ENCODE measurements at regions not wholly inside any gene's neighbourhood (a gene's known extent, or its start where the extent isn't known, plus 50 kb on each side); places are given as distances from the start of the nearest gene placed in this dataset.
"Not testable (repeated sequence)": the region's sequence is repeated elsewhere in the genome, so short reads cannot be mapped to it uniquely, and the experiment has no call there.

DNA sequence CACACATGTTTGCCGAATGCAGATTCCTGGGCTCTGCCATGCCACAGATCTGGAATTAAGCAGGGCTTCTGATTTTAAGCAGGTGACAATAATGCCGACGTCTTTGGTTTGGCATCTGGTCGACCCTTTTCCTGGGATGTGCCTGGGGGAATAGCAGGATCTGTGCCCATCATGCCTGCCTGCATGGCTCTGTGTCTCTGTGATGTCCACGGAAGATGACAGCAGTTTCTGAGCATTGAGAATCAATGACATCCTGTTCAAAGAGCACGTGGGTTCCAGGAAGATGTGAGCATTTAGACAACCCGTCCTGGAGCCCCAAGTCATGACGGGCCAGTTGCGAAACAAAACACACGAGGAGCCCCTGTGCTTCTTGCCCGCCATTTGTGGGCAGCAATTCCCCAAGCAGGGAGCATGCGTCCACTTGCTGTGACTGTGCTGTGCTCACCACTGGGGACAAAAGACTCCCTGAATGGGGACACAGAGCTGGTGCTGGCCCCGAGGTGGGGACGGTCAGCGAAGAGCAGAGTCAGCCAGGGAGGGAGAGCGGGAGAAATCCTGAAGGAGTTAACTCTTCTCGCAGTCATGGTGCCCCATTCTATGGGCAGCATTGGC lies 110.1 kb downstream of the ERMARD start:
- Histone ChIP-seq H3K4me3 (ENCODE audit: low read length) (no peak overlapping the region), H3K4me1 (ENCODE audit: control insufficient read depth, insufficient read depth, low read length) (no peaks in the 10 kb centered on the region), H3K27ac (ENCODE audit: low read length) (no peak overlapping the region), H3K9me3 (ENCODE audit: control insufficient read depth, low read length) (no peaks in the 10 kb centered on the region), H3K27me3 (ENCODE audit: control insufficient read depth, insufficient read depth) (no peaks in the 10 kb centered on the region)
- ATAC-seq: no peak
- intact Hi-C loops (cut with DNase I): no loop called here
- DNase-seq: no peak
- WGBS: 85% methylated on average over 17 of the region's 17 CpGs

- 68% methylated on average over 18 of the region's 18 CpGs for WGBS
- Histone ChIP-seq H3K9me3 (ENCODE audit: control insufficient read depth, low read length) (no peaks in the 10 kb centered on the region), H3K4me3 (ENCODE audit: low read length) (no peak overlapping the region), H3K27me3 (ENCODE audit: control insufficient read depth, insufficient read depth) (no peaks in the 10 kb centered on the region), H3K4me1 (ENCODE audit: control insufficient read depth, insufficient read depth, low read length) (no peaks in the 10 kb centered on the region), H3K27ac (ENCODE audit: low read length) (no peak overlapping the region)
- ATAC-seq (peak in 1 of 2 donors; percentile 71), DNase-seq (peak in 1 of 3 donors; percentile 41)
- intact Hi-C loops (cut with DNase I): no loop called here
Measured at GRCh38 chr6:169859978-169860703, 108.7 kb downstream of the ERMARD start.

- no peaks in the 10 kb centered on the region for H3K27me3 ChIP-seq (ENCODE audit: control insufficient read depth, insufficient read depth)
- peak in 1 of 2 donors; percentile 16 for ATAC-seq
- WGBS: 96% methylated on average over 7 of the region's 7 CpGs
- no peak overlapping the region for H3K27ac ChIP-seq (ENCODE audit: low read length)
- H3K4me3 ChIP-seq (ENCODE audit: low read length): no peak overlapping the region
- no peaks in the 10 kb centered on the region for H3K9me3 ChIP-seq (ENCODE audit: control insufficient read depth, low read length)
- peak in 1 of 3 donors; percentile 19 for DNase-seq
- intact Hi-C loops (cut with DNase I): no loop called here
- H3K4me1 ChIP-seq (ENCODE audit: control insufficient read depth, insufficient read depth, low read length): no peaks in the 10 kb centered on the region
Measured at GRCh38 chr6:169859401-169859977, 108.1 kb downstream of the ERMARD start.

DNA sequence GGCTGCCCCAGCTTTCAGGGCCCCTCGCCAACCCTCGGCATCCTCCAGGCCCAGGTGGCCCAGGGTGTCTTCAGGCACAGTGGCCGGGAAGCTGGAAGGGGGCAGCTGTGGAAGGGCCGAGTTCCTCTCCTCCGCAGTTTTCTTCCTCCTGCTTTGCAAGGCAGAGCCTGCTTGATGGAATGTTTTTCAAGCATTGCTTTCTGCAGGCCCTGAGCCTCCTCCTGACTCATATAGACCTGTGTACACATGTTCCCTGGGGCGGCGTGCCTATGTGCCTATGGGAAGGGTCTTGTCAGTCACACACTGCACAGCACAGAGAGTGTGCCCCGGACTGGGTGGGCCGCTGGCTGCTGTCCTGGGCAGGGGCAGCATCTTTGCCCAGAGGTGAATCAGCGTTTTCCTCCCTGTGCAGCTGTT lies 107.5 kb downstream of the ERMARD start:
- Histone ChIP-seq H3K27ac (ENCODE audit: low read length) (no peak overlapping the region), H3K4me3 (ENCODE audit: low read length) (no peak overlapping the region), H3K4me1 (ENCODE audit: control insufficient read depth, insufficient read depth, low read length) (no peaks in the 10 kb centered on the region), H3K27me3 (ENCODE audit: control insufficient read depth, insufficient read depth) (no peaks in the 10 kb centered on the region), H3K9me3 (ENCODE audit: control insufficient read depth, low read length) (no peaks in the 10 kb centered on the region)
- 92% methylated on average over 10 of the region's 10 CpGs for WGBS
- ATAC-seq (peak in 1 of 2 donors; percentile 29), DNase-seq (peak in 1 of 3 donors; percentile 20)
- intact Hi-C loops (cut with DNase I): no loop called here

GRCh38 chr6:169858293-169858934 lies 107.0 kb downstream of the ERMARD start:
- intact Hi-C loops (cut with DNase I): no loop called here
- no peak overlapping the region for H3K27ac ChIP-seq (ENCODE audit: low read length)
- no peaks in the 10 kb centered on the region for H3K27me3 ChIP-seq (ENCODE audit: control insufficient read depth, insufficient read depth)
- 97% methylated on average over 17 of the region's 17 CpGs for WGBS
- H3K4me3 ChIP-seq (ENCODE audit: low read length): no peak overlapping the region
- no peak for DNase-seq
- no peaks in the 10 kb centered on the region for H3K9me3 ChIP-seq (ENCODE audit: control insufficient read depth, low read length)
- H3K4me1 ChIP-seq (ENCODE audit: control insufficient read depth, insufficient read depth, low read length): no peaks in the 10 kb centered on the region
- peak; percentile 10 to 17 for ATAC-seq

- WGBS: 89% methylated on average over 19 of the region's 19 CpGs
Measured at GRCh38 chr6:169857343-169858292, 106.2 kb downstream of the ERMARD start.

DNA sequence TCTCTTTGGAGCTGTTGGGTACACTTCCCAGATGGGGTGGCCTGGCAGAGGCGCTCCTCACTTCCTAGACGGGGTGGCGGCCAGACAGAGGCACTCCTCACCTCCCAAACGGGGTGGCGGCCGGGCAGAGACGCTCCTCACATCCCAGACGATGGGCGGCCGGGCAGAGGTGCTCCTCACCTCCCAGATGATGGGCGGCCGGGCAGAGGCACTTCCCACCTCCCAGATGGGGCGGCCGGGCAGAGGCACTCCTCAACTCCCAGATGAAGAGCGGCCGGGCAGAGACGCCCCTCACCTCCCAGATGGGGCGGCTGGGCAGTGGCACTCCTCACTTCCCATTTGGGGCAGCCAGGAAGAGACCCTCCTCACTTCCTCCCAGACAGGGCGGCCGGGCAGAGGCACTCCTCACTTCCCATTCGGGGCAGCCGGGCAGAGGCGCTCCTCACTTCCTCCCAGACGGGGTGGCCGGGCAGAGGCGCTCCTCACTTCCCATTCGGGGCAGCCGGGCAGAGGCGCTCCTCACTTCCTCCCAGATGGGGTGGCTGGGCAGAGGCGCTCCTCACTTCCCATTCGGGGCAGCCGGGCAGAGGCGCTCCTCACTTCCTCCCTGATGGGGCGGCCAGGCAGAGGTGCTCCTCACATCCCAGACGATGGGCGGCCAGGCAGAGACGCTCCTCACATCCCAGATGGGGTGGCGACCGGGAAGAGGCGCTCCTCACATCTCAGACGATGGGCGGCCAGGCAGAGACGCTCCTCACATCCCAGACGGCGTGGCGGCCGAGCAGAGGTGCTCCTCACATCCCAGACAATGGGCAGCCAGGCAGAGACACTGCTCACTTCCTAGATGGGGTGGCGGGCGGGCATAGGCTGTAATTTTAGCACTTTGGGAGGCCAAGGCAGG lies 105.3 kb downstream of the ERMARD start:
- intact Hi-C loops (cut with DNase I); H3K27me3 ChIP-seq (ENCODE audit: control insufficient read depth, insufficient read depth); H3K4me3 ChIP-seq (ENCODE audit: low read length); H3K27ac ChIP-seq (ENCODE audit: low read length); H3K9me3 ChIP-seq (ENCODE audit: control insufficient read depth, low read length); ATAC-seq; H3K4me1 ChIP-seq (ENCODE audit: control insufficient read depth, insufficient read depth, low read length): not testable (repeated sequence)
- peak in 2 of 3 donors; percentile 9 to 17 for DNase-seq
- WGBS: 92% methylated on average over 49 of the region's 49 CpGs

More at GRCh38 chr6:169857343-169858292, 106.2 kb downstream of the ERMARD start:
- no peaks in the 10 kb centered on the region for H3K9me3 ChIP-seq (ENCODE audit: control insufficient read depth, low read length)
- no peak overlapping the region for H3K27ac ChIP-seq (ENCODE audit: low read length)
- ATAC-seq (no peak), DNase-seq (peak in 1 of 3 donors; percentile 30)
- no peaks in the 10 kb centered on the region for H3K4me1 ChIP-seq (ENCODE audit: control insufficient read depth, insufficient read depth, low read length)
- no peak overlapping the region for H3K4me3 ChIP-seq (ENCODE audit: low read length)
- H3K27me3 ChIP-seq (ENCODE audit: control insufficient read depth, insufficient read depth): no peaks in the 10 kb centered on the region
- intact Hi-C loops (cut with DNase I): no loop called here

DNA sequence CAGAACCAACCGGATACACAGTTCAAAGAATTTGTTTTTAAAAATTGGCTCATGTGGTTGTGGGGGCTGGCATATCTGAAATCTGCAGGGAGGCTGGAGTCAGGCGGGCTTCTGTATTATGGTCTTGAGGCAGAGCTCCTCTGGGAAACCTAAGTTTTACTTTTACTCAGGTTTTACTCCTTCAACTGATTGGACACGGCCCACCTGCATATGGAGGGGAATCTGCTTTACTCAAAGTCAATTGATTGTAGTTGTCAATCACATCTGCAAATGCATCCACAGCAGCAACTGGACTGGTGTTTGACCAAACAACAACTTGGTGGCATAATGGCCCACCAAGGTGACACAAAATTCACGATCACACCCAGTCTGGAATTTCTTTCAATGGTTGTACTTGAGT lies 103.4 kb downstream of the ERMARD start:
- Histone ChIP-seq H3K4me1 (ENCODE audit: control insufficient read depth, insufficient read depth, low read length) (no peaks in the 10 kb centered on the region), H3K9me3 (ENCODE audit: control insufficient read depth, low read length) (no peaks in the 10 kb centered on the region), H3K4me3 (ENCODE audit: low read length) (no peak overlapping the region), H3K27ac (ENCODE audit: low read length) (no peak overlapping the region), H3K27me3 (ENCODE audit: control insufficient read depth, insufficient read depth) (no peaks in the 10 kb centered on the region)
- ATAC-seq (no peak), DNase-seq (no peak)
- WGBS: 95% methylated on average over 4 of the region's 4 CpGs
- intact Hi-C loops (cut with DNase I): no loop called here

GRCh38 chr6:169854083-169854725 lies 102.8 kb downstream of the ERMARD start:
- Histone ChIP-seq H3K9me3 (ENCODE audit: control insufficient read depth, low read length) (no peaks in the 10 kb centered on the region), H3K4me3 (ENCODE audit: low read length) (no peak overlapping the region), H3K27ac (ENCODE audit: low read length) (no peak overlapping the region), H3K27me3 (ENCODE audit: control insufficient read depth, insufficient read depth) (no peaks in the 10 kb centered on the region), H3K4me1 (ENCODE audit: control insufficient read depth, insufficient read depth, low read length) (no peaks in the 10 kb centered on the region)
- no peak for ATAC-seq
- peak in 1 of 3 donors; percentile 35 for DNase-seq
- 94% methylated on average over 12 of the region's 12 CpGs for WGBS
- intact Hi-C loops (cut with DNase I): no loop called here

Data from right cardiac atrium (tissue), 5 donors.